COLO668 (cell line): ENCODE measurements at regions not wholly inside any gene's neighbourhood (a gene's known extent, or its start where the extent isn't known, plus 50 kb on each side); places are given as distances from the start of the nearest gene placed in this dataset.

Source experiments
- DNase-seq: peaks from one replicate; lab custom pipeline; 2025; ENCODE audit not compliant: unreplicated experiment; lab: John Stamatoyannopoulos, UW

DNA sequence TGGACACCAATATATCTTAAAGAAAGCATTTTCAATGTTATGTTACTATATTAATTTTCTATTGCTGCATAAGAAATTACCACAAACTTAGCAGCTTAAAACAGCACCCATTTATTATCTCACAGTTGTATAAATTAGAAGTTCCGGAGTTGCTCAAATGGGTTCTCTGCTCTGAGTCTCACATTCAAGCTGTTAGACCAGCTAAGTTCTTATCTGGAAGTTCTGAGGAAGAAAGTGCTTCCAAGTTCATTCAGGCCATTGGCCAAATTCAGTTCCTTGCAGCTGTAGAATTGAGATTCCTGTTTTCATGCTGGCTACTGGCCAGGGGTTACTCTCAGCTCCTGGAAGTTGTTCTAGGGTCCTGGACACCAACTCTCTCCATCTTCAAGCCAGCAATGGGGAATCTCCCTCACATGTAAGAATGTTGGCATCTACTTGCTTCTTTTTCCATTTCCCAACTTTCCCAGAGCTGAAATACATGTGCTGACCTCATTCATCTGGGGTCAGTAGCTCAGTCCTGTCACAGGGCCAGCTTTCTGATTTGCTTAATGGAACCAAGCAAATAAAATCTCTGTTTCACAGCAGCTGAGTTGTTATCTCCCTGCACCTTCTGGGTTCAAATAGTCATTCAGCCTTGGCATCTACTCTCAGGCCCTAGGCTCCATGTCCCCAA, 99.6 kb upstream of the INTU start:
- no peak for DNase-seq

DNA sequence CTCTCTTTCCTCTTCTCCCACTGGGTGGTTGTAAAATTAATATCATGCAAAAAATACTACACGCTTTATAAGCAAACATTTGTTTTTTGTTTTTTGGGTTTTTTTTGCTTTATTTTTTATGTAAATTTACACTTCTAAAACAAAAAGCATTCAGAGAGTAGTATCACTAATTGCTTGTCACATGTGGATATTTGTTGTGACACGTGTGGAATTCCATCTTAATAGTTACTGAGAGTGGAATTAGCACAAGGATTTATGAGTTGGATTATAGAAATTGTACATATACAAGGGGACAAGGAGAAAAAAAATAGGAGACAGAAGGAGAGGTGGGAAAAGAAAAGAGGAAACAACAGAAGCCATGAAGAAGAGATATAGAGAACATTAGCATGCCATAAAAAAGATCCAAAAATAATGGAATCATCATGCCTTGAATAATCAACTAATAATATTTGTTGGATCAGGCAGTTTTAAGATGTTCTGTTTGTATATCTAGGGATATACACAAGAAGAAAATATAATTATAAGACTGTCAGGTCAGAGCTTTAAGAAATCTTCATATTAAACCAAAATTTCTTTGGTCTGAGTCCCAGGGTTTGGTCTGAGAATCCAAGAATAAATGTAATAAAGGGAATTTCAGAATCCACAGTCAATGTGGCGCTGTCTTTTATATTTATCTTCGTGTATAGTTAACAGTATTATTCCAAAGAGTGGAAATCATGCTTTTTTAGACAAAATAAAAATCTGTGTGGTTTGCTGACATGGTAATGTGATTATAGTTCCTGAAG, 98.5 kb upstream of the INTU start:
- DNase-seq: no peak

DNA sequence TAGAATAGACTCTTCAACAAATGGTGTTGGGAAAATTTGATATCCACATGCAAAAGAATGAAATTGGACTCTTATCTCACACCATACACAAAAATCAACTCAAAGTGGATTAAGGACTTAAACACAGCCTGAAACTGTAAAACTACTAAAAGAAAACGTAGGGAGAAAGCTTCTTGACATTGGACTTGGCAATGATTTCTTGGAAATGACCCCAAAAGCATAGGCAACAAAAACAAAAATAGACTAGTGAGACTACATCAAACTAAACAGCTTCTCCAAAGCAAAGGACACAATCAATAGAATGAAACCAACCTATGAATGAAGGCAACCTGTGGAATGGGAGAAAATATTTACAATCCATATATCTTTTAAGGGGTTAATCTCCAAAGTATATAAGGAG, 94.7 kb upstream of the INTU start:
- no peak for DNase-seq

DNA sequence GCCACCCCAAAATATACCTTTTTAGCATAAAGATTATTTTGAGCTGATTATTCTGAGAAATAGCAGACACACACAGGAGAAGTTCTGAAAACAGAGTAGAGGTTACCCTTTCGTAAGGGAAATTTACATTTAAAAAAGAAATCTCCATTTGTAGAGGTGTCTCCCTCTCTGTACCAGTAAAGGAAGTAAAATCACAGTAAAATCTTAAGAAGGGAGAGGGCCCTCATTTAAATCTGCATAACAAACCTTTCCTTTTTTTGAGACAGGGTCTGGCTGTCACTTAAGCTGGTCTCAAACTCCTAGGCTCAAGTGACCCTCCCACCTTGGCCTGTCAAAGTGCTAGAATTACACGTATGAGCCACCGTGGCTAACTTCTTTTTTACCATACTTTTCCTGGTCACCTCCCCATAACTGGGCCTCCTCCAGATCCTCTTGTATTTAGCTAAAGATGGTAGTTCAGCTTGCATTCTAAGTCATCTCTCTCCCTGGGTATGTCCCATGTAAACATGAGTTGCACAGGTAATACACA, 92.2 kb upstream of the INTU start:
- DNase-seq: no peak

DNA sequence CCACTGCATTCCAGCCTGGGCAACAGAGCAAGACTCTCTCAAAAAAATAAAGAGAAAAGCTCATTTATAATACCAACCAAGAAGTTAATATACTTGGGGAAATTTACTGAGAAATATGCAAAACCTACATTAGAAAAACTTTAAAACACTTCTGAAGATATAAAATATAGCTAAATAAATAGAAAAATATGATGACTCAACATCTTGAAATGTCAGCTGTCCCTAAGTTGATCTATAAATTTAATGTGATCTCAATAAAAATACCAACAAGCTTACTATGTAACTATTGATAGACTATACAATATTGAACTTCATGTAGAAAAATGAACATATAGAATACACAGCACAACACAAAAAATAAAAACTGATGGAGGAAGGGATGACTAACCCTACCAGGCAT, 87.5 kb upstream of the INTU start:
- no peak for DNase-seq

DNA sequence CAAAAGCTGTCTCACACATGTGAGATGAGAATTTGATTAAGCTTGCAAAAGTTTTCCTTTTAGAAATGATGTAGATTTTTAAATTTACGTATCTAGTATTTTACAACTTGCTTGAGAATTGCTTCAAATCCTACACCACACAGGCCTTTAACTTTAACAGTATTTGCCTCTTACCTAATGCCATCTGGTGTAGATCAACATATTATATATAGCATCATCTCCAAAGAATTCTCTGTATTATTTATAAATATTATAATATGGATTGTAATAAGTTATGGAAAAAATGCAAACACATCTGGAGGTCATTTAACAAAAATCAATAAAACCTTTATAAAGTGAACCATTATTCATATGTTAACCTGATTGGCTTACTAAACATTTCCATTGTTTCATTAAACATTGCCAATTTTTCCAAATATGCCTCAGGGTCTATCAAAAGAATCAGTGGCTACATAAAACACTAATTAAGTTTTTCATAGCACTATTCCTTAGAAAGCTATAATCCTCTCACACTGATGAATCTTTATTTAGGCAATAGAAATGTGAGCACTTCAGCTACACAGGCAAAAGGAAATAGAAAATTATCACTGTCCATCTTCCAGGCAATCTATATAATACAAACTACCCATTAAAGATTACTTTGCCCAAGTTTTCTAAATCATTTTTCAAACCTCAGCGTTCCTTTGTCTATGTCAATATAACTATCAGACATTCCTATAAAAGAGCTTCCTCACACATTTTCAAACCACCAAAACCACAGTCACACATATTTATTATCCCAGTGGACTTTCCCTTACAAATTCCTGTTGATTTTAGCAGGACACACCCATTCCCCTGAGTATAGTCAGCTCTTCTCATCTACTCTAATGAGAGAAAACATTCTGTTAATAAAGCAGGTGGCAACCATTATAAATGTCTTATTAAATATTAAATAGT, 83.5 kb upstream of the INTU start:
- DNase-seq: no peak

DNA sequence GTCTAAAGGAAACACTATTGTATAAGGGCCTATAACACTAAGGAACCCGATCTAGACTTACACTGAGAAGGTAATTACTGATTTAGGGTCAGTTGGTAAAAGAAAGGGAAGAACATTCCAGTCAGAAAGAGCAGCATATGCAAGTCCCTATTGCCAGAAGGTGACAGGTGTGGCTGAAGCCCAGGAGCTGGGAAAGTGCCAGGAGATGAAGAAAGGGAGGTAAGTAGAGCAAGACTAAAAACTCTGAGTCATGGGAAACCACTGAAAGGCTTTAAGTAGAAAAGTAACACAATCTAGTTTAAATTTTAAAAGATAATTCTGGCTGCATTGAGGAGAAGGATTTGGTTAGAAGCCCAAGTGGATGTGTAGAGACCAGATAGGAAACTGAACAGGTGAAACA, 77.7 kb upstream of the INTU start:
- DNase-seq: no peak

DNA sequence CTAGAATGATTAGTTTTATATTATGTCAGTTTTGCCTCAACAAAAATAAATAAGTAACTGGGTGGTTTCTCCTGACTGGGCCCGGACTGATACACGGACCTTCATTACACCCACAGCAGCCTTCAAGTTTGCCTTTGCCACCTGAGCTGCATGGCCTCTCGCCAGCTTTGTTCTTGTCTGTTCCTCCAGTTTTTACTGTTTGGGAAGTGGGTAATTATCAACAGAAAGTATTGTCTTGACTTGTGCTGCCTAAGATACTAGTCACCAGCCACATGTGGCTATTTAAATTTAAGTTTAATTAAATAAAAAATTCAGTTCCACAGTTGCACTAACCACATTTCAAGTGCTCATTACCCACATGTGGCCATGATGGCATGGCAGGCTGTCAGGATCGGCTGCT, 74.7 kb upstream of the INTU start:
- no peak for DNase-seq

DNA sequence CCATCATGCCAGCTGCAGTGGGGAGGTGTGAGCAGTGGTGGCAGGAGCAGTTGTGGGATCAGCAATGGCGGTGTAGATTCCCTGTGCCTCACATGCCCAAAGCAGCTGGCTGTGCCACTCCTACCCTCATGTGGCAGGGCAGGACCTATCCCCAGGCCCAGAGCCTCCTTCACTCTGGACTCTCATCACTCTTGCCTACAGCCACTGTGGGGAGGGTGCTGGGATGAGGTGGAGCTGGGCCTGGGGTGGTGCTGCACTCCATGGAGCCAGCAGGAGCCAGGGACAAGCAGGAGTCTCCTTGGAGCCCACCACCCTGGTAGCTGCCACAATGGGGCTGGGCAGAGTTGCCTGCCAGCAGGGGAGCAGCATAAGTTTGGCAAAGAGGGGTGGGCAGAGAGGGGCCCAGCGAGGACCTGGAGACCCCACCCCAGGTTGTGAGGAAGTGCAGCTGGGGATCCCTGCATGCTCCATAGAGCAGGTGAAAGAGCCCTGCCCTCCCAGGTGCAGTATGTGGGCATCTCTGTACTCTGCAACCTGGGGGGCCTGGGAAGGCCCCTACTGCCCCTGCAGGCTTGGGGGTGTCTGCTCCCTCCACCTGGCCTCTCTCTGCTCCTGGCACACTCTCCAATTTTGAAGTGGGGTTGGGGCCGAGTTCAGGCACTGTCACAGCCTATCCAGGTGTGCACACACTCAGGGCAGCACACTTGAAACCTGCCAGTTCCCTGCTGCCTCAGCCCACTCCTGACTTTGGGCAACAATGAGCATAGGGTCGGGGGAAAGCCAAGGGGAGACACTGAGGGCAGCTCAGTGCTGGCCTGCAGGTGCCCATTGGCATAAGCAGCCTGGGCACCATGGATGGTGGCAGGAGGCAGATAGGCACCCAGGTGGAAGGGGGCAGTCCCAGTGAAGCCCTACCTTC, 74.0 kb upstream of the INTU start:
- DNase-seq: no peak

DNA sequence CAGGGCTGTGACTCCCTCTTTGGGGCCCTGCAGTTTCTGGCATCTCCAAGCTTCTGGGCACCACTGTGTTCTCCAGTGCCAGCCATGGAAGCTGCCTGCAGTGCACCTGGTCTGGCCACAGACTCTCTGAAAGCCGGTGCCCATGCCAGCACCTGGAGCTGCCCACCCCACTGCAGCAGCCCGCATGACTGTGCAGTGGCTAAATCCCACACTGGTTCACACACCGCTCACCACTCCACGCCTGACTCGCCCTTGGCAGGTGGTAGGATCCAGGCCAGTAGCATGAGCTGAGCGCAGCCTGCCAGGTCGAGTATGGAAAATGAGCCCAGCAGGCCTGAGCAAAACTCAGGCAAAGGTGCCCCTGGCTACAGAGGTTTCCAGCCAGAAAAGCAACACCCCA, 72.8 kb upstream of the INTU start:
- no peak for DNase-seq

DNA sequence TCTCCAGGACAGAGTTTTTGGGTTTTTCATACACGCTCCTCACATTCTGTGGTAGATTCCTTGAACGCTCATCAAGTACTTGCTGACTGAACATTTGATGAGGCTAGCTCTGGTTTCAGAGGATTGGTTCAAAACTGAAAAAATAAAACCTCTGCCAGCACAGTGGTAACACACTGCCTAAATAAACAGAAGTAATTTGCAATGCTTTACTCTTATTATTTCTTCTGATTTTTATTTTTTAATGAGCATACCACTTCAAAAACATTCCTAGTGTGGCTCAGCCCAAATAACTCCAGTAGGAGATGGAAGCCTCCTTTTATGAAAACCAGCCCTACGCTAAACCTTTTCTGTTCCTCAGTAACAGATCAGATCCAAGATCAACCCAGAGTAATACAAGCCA, 72.0 kb upstream of the INTU start:
- DNase-seq: no peak

DNA sequence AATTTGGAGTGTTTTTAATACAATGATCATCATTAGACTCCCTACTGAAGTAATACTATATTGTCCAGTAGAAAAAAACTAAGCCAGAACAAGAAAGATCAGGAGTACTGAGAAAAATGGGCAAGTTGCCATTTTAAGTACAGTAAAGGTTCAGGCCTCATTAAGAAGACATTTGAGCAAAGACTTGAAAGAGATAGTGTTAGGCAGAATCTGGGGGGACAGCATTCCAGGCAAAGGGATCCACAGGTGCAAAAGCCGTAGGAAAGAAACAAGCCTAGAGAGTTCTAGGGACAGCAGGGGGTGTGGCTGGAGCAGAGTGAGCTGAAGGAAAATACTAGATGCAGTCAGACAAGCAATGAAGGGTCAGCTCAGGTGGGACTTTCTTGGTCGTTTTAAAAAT, 58.1 kb upstream of the INTU start:
- DNase-seq: no peak

DNA sequence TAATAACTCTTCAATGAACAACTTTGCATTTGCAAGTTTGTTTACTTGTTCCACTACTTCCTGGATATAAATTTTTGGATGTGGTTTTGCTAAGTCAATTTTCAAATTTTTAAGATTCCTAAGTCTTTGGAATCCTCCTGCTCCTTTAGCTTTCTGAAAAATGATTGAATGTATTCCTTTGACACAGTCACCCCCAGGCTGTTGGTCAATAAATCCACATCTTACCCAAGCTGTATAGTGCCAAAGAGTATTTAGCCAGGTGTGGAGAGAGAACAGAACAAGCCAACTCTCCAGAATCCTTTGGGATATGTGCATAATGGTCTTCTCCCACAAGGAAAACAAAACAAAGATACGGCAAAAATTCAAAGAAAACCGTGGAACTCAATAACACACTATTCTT, 56.9 kb upstream of the INTU start:
- DNase-seq: no peak

DNA sequence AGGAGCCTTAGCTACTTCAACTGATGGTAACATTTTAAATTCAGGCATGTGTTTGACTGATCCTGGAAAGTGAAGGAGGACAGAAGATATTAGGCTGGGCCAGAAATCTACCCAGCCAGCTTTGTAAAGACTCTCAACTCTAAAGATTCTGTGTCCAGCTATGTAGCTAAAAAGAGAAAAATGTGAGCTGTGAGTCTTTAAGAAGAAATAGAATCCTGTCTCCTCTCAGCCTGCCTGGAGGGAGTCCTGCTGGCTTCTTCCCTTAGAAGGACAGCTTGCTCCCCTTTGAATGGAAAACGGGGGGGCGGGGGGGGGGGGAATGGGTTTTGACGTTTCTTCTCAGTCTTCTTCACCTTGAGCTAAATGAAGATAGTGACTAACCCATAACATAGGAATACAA, 54.3 kb upstream of the INTU start:
- DNase-seq: no peak

DNA sequence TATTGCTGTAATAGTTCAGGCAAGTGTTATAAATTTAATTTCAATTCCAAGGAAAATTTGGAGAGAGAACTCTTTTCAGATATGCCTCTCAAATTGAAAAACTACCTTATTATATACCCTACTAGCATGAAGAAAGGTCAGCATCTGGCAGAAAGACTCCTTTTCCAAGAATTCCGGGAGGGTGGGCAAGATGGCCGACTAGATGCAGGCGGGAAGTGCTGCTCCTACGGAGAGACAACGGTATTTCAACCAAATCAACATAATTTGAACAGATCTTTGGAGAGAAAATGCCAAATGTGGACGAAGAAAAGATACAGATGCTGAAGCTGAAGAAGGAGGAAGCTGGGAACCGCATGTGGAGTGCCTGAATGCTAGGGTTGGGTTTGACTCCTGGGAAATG, 53.8 kb upstream of the INTU start:
- DNase-seq: no peak

DNA sequence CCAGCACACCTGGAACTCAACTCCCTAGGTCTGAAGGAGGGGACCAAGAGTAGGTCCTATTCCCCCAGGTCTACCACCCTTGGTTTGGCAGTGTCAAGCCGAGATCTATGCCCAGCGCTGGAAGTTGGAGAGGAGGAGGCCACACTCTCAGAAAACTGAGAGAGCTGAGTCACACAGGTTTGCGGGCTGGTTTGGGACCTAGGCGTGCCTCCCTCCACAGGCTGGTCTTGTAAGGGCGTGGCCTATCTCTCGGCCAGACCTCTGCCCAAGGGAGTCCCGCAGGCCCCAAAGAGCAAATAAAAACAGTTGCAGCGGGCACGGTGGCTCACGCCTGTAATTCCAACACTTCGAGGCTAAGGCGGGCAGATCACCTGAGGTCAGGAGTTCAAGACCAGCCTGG, 52.9 kb upstream of the INTU start:
- no peak for DNase-seq

DNA sequence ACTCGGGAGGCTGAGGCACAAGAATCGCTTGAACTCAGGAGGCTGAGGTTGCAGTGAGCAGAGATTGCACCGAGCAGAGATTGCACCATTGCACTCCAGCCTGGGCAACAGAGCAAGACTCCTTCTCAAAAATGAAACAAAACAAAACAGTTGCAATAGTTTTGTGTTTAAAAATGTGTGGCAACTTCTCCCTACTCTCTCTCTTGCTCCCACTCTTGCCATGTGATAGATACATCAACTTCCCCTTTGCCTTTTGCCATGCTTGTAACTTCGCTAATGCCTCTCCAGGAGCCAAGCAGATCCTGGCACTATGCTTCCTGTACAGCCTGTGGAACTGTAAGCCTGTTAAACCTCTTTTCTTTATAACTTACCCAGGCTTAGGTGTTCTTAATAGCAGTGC, 52.5 kb upstream of the INTU start:
- no peak for DNase-seq

DNA sequence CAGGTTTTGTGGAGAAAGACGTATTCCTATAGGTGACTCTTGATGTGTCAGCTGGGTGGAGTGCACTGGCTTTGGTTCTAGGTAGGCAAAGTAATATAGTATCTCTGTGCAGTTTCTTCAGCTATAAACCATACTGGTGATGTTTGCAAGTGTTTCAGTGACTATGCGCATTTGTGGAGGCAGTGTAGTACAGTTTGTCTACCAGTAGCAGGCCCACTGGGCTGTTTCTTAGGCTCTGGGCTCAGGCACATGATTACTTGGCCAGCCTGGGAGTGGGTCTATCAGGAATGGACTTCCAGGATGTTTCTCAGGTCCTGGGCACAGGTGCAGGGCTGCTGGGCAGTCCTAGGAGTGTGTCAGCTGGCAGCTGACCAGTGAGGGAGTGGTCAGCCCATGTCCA, 51.9 kb upstream of the INTU start:
- no peak for DNase-seq
